ENCODE measurements at regions not wholly inside any gene's neighbourhood (a gene's known extent, or its start where the extent isn't known, plus 50 kb on each side); places are given as distances from the start of the nearest gene placed in this dataset.

DNA sequence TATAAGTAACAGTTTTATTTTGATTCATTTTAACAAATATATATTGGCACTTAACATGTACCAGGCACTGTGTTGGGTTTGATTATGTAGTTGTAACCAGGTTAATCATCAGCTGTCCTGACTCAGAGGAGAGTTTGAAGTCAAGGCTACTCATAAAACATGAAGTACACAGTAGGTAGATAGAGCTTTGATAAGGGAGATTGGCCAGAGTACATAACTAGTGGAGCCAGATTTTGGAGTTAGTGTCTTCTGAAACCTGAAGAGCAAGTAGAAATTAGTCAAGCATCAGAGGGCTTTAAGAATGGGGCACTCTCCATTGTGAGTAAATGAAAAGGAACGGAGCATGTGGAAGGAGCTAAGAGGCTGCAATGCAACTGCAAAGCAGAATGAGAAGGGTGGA is 333.9 kb downstream of the RFC3 start:
- TF ChIP-seq, protein P1, sequence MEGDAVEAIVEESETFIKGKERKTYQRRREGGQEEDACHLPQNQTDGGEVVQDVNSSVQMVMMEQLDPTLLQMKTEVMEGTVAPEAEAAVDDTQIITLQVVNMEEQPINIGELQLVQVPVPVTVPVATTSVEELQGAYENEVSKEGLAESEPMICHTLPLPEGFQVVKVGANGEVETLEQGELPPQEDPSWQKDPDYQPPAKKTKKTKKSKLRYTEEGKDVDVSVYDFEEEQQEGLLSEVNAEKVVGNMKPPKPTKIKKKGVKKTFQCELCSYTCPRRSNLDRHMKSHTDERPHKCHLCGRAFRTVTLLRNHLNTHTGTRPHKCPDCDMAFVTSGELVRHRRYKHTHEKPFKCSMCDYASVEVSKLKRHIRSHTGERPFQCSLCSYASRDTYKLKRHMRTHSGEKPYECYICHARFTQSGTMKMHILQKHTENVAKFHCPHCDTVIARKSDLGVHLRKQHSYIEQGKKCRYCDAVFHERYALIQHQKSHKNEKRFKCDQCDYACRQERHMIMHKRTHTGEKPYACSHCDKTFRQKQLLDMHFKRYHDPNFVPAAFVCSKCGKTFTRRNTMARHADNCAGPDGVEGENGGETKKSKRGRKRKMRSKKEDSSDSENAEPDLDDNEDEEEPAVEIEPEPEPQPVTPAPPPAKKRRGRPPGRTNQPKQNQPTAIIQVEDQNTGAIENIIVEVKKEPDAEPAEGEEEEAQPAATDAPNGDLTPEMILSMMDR (IDR thresholded peaks at IDR 0.05; ENCODE audit: borderline replicate concordance, extremely low read depth, low read length, poor library complexity, severe bottlenecking) = no peak
- TF ChIP-seq EZH2 (IDR thresholded peaks at IDR 0.05; ENCODE audit: borderline replicate concordance, low read depth, low read length, severe bottlenecking) = no peak

Data from DND-41 (cell line).